GM11168 (cell line): ENCODE measurements at regions not wholly inside any gene's neighbourhood (a gene's known extent, or its start where the extent isn't known, plus 50 kb on each side); places are given as distances from the start of the nearest gene placed in this dataset.

Experiments used
- in situ Hi-C: fragments of 300-500 bp; cut with MboI; formaldehyde crosslinking; loops from one replicate; pipeline ENCODE4 v1.12.0; 2022; ENCODE audit warnings: low sequenced_read_pairs; ENCODE audit not compliant: unreplicated experiment

DNA sequence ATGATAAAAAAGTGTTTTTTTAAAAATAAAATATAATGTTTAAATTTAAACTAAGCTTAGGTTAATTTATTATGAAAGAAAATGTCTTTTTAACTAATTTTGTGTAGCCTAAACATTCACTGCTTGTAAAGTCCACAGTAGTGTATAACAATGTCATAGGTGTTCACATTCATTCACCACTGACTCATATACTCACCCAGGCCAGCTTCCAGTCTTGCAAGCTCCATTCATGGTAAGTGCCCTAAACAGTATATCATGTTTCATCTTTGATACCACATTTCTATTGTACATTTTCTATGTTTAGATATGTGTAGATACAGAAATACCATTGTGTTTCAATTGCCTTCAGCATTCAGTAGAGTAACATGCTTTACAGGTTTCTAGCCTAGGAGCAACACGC, 530.3 kb downstream of the EPHA5 start:
- in situ Hi-C loops, result no loop called here

DNA sequence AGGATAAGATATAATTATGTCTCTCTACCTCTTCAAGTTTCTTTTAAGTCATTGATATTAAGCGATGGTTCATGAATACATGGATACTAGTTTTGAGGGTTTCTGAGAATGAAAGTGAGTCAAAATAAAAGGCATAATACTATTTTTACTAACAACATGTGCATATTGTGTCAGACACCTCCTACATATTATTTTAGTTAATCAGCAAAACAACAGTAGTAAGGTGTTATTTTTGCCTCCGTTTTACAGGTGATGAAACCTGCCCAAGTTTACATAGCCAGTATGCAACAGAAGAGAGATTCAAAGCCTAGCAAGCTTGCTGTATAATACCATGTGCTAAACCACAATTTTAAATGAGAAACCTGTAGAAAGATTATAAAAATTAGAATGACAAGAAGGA, 544.1 kb downstream of the EPHA5 start:
- in situ Hi-C loops, result no loop called here

DNA sequence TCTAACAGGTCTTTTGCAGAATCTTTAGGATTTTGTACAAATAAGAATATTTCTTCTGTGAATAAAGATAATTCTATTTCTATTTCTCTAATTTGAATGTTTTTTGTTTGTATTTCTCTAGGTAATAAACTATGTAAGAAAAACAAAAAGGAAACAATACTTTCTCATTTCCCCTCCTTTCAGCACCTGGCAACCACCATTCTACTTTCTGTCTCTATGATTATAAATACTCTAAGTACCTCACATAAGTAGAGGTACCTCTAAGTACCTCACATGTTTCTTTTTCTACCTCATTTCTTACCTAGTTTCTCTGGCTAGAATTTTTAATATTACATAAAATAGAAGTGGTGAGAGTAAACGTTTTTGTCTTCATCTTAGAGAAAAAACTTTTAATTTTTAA, 550.0 kb downstream of the EPHA5 start:
- in situ Hi-C loops, result no loop called here

DNA sequence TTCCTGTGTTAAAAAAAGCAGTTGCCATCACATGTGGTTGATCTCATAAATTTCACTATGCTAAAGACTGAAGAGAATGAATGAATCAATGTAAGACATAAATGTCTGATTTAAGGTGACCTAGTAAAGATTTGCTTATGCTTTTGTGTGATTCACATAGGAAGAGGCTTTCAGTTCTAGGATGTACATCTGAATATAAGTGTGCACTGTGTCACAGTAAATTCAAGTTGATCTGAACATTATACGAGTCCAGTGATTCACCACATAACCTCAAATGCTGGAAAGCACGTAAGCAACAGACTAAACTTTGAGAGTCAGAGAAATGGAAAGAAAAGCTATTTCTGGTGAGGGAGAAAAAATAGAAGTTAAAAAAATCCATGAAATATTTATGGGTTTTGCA, 567.9 kb downstream of the EPHA5 start:
- in situ Hi-C loops, result no loop called here

DNA sequence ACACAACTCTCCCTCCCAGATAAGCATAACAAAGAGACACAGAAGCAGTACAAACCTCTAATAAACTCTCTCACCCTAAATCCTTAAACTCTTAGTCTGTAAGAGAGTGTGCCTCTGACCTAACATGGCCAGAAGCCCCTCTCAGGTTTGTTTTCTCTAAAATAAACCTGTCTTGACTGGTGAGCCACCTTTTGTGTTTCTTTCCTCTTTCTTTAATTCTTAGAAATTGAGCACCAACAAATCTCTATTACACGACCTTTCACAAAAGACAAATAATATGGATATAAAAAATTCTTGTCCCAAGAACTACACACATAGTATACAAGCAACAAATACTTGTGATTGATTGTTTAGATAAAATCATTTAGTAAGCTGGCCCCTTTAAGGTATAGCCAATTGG, 573.7 kb downstream of the EPHA5 start:
- in situ Hi-C loops, result no loop called here

DNA sequence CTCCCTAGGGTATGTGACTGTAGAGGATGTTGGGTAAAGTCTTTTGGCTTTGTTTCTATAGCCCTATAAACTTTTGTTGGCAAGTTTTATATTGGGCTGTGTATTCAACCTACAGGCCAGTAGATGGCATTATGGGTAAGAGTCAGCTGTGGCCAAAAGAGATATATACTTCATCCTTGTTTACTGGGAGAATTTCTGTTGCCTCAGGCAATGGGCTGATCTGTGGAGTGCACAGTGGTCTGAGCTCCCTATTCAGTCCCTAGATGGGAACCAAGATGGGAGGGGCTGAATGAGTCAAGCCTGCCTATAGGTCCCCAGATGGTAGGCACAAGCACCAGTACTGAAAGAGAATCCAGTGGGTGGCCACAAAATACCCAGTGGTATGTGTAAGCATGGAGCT, 580.6 kb downstream of the EPHA5 start:
- in situ Hi-C loops, result no loop called here

DNA sequence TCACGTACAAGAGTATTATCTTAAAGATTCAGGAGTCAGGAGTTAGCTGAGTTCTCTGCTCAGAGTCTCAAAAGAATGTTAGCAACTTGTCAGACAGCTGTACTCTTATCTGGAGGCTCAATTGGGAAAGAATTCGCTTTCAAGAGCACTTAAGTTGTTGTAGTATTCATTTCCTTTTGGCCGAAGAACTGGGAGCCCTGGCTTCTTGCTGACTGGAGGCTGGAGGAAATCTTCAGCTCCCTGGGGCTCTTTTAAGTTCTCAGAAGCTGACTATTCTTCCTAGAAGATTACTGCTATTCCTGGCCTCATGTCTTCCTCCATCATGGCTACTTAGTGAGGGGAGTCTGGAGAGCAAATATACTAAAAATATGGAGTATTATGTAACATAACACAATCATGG, 587.2 kb downstream of the EPHA5 start:
- in situ Hi-C loops, result no loop called here

DNA sequence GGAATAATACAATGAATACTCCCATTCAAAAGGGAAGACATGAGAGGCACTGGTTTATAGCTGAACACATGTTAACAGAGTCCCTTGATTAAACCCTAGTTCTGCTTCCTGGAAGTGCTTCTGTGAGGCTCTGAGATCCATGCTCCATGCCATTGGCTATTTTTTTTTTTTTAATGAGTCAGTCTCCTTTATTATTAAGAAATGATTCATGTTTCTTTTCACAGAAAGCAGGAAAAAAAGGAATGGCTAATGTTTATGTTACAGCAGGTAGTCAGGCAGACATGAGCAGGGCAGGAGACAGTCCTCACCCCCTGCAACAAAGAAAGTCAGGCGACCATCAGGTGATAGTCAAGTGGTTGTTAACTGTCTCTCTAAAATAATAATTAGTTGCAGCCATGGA, 598.7 kb downstream of the EPHA5 start:
- in situ Hi-C loops, result no loop called here

DNA sequence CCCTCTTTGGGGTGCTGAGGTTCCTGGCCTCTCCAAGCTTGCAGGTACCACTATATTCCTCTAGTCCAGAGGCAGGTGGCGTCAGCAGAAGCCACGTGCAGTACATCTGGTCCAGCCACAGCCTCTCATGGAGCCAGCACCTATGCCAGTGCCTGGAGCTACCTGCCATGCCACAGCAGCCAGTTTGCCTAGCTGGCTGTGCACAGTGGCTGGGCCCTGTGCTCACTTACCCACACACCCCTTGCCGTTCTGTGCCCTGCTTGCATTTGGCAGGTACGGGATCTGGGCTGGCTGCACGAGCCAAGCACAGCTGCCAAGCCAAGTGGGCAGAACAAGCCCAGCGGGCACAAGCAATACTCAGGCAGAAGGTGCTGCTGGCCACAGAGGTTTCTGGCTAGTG, 601.1 kb downstream of the EPHA5 start:
- in situ Hi-C loops, result no loop called here

DNA sequence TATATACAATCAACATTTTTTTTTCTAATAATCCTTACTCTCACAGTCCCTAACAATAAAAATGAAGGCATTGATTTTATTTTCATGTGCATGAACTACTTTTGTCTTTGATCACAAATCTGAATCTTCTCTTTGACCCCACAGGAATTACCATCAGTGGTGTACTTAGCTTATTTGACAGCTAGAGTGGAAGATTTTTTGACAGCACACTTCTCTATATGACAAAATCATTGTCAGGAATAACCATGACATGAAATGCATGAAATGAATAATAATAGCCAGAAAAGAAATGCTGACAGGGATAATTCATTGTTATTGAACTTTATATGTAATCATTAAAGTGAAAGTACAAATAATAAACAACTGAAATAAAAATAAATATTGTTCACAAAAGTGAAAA, 604.2 kb downstream of the EPHA5 start:
- in situ Hi-C loops, result no loop called here

DNA sequence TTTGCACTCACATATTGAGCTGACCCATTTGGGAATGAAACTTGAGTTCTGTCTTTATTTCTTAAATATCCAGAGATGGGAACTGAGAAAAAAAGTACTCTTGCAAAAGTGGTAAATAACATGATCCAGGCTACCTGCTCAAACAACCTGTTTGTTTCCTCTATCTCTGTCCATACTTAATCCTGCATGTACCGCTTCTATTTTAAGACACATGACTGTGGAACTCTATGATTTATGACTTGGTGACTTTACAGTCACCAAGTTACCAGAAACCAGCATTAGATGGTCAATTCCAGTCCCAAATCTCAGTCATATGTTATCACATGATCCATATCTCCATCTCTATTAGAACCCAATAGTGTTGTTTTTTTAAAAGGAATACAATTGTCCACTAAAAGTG, 606.7 kb downstream of the EPHA5 start:
- in situ Hi-C loops, result no loop called here

DNA sequence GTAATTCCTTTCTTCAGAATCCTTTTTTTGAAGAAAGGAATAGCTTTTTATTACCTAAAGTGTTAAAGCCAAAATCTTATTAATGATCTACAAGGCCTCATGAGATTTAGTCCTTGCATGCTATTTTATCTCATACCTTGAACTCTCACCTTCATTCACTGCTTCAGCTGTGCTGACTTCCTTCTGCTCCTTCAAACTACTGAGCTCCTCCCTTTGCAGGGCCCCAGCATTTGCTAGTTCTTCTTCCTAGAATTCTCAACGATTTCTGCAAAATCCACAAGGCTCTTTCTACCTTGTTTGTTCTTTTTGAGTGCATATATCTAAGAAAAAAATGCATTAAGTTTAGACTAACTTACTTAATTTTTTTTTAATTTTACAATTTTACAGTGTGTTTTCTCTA, 619.5 kb downstream of the EPHA5 start:
- in situ Hi-C loops, result no loop called here

DNA sequence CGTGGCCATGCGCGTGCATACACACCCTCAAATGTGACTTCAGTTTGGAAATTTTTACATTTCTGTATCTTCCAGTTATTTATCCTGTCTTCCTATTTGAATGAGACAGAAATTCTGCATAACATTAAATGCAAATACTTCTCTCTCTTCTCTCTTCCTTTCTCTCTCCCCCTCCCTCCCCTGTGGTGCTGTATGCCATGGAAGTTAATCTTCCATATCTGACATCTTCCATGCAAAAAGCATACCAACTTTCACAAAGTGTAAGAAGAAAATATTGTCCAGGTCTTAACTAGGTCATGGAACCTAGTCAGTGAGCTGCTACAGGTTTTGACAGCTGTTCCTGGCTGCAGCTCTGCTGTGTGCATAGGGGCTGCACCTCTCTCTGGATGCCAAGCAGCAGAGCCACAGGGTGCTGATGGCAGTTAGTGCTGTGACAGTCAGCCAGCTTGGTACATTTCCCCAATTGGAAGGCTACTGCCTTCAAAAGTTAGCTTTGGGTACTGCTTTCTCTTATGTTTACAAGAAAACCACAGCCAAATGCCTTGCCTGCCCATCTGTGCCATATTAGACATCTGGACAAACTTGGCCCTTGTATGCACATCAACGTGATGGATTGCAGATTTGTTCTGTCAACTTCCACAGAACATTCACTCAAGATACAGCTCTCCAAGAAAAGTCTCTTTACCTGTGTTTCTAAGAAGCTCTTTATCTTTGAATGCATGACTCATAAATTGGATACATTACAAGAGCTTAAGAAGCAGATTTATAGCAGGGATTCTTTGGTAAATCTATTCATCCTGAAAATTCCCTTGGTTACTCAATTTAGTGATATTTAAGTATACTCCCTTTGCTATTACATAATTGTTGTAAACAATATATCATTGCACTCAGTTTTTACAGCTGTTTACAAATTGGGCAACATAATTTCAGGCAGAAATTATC, 623.8 kb downstream of the EPHA5 start:
- in situ Hi-C loops, result no loop called here

DNA sequence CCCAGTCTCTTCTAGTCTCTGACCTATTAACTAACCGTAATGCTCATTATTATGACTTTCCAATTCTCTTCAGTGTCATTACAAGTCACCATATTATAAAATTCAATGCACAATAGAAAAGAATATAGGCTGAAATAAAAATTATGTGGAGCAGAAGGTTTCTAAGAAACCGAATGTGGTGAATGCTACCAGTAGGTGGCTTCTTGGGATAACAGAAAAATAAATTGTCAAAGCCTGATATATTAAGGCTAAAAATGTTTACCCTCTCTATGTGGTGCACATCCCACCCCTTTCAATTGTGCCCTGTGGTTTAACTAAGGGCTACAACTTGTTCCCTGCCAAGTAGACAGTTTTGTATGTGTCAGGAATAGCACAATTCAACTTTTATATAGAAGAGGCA, 624.6 kb upstream of the TECRL start:
- in situ Hi-C loops, result no loop called here

DNA sequence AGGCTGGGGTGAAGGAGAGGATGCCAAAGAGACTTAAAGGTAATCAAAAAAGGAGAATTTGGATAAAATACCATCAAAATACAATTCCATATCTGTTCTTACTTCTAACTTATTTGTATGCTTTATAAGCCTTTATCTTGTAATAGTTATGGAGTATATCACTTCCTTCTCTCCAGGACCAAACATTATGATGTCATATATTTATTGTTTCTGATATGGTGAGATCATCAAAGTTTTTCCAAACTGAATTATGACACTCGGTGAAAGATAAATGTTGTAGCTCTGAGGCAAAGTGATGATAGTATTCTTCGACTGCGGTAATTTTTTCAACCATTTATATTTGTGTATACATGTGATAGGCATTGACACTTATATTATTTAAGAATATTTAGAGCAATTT, 619.3 kb upstream of the TECRL start:
- in situ Hi-C loops, result no loop called here

DNA sequence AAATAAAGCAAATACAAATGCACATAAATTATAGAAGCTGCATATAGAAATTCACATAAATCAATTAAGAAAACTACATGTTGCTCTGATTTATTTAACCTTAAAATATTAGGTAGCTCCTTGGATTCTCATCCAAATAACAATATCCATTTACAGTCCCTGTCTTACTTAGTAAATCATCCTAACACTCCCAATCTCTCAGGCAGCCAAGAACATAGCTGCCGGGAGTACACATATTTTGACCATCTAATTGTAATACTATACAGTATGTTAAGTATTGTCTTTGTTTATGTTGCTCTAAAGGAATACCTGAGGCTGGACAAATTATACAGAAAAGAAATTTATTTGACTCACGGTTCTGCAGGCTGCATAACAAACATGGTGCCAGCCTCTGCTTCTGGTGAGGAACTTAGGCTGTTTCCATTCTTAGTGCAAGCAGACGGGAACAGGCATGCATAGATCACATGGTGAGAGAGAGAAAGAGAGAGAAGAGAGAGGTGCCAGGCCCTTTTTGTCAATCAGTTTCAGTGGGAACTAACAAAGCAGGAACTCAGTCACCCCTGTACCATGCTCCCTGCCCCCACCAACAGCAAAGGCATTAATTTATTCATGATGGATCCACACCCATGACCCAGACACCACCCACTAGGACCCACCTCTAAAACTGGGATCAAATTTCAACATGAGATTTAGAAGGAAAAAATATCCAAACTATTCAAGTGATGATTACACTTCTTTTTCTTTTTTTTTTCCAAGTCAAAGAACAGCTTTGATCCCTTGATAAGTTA, 614.8 kb upstream of the TECRL start:
- in situ Hi-C loops, result no loop called here

DNA sequence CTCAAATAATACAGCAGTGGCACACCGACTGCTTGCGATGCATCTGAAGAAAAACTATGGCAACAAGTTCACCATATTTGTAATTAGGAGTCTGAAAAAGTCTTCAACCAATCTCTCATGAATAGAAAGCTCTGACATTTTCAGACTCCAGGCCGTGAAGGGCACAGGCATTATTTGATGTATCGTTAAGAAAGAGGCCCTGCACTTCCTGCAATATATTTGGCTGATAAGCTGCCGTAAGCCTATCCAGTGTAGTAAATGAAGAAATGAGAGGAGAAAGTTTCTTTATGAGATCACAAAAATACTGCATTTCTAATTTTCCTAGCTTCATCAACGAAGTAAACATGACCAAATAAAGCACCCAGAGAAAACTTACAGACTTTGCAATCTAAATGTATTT, 613.8 kb upstream of the TECRL start:
- in situ Hi-C loops, result no loop called here

DNA sequence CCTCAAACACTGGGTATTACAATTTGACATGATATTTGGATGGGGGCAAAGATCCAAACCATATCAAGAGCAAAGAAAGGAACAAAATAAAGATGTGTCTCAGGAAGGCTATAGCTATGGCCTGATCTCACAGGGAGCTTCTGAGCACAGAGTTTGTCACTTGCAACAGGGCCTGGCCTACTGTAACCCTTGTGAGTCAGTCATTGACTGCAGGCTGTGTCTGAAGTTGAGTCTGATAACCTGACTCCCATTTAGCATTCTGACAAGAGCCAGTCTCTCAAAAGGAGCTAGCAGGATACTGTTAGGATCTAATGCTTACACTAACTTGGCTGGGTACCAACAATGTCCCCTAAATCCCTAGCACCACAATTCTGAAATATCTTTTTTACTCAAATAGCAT, 612.5 kb upstream of the TECRL start:
- in situ Hi-C loops, result no loop called here

DNA sequence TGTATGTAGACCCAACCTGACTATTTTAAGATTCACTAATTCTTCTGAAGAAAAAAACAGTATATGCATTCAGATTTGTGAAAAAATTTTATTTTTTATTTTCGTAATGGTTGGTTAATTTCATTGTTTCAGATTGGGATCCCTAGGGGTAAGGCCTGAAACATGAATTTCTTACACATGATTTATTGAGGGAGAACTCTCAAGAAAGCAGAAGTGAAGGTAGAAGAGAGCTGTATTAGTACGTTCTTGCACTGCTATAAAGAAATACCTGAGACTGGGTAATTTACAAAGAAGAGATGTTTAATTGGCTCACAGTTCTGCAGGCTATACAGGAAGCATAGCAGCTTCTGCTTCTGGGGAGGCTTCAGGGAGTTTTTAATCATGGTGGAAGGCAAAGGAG, 611.9 kb upstream of the TECRL start:
- in situ Hi-C loops, result no loop called here

DNA sequence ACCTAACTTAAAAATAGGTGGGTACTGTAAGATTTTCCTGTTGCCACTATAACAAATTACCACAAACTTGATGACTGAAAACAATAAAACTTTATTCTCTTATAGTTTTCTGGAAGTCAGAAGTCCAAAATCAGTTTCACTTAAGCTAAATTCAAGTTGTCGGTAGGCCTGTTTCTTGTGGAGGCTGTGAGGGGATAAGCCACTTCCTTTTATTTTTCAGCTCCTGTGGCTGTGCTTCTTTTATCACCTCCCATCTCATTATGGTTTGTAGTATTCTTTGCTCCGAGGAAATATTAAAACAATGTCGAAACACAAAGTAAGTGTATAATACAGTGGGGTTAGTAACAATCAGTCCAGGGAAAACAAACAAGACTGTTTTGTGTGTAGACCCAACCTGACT, 610.5 kb upstream of the TECRL start:
- in situ Hi-C loops, result no loop called here

DNA sequence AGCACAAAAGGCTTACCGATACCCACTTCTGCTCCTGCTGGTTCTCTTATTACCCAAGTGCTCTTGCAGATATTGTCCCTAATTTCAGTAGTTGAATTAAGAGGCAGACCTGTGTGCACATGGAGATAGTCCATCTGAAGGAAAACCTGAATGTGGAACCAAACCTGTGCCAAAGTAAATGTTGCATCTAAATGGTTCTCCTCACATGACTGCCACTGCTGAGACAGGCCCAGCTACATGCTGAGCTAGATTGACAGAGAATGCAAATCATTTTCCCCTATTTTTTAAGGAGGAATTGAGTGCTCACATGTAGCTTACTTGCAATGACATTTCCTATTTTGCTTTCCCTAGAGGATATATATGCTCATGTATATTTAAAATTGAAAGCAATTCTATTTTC, 609.1 kb upstream of the TECRL start:
- in situ Hi-C loops, result no loop called here

DNA sequence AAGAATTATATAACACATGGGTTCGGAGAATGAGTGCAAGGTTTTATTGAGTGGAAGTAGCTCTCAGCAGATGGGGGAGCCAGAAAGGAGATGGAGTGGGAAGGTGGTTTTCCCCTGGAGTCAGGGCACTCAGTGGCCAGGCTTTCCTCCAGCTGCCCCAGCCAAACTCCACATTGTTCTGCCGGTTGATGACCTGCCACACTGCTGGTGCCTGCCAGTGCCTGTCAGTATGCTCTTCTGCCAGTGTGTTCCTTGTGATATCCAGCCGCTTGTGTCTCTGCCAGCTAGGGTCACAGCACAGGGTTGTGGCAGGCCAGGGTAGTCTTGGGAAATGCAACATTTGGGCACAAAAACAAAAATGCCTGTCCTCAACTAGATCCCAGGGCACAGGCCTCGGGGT, 604.8 kb upstream of the TECRL start:
- in situ Hi-C loops, result no loop called here
